H1 (cell line): ENCODE measurements at regions not wholly inside any gene's neighbourhood (a gene's known extent, or its start where the extent isn't known, plus 50 kb on each side); places are given as distances from the start of the nearest gene placed in this dataset.

Experiments used
- CTCF ChIA-PET: fragments of 300-600 bp; sonication (Branson Sonifier 250); formaldehyde crosslinking; loops from one replicate; lab custom pipeline; 2021; ENCODE audit not compliant: partially characterized antibody; lab: Charles Lee
- POLR2A ChIA-PET: fragments of 300-600 bp; sonication (Branson Sonifier 250); formaldehyde crosslinking; loops from one replicate; lab custom pipeline; 2021; ENCODE audit warnings: inconsistent platforms; ENCODE audit not compliant: partially characterized antibody; lab: Charles Lee
- DNase-seq, 2 experiments: peaks; one replicate each; pipeline versions ENCODE4 v3.0.0 to v3.0.0-alpha.2; 2010 to 2022; ENCODE audit warnings: low spot score in 2 of 2, low read depth in 1 of 2, mixed read lengths in 1 of 2
- FAIRE-seq: peaks from 2 replicates; lab custom pipeline; 2011; peaks lifted over from hg19 to GRCh38; lab: Jason Lieb, UNC
- H2AFZ ChIP-seq: 2 replicates; pipeline ENCODE4 v1.8.1; 2012; ENCODE audit warnings: low read length, inconsistent platforms
- H2AK5ac ChIP-seq: 2 replicates; pipeline ENCODE4 v1.6.1; 2013; ENCODE audit warnings: low read depth, low read length
- H2BK120ac ChIP-seq: replicated peaks from 2 replicates; pipeline ENCODE3; 2013; ENCODE audit warnings: low read depth, low read length, inconsistent platforms
- H2BK12ac ChIP-seq: 2 replicates; pipeline ENCODE4 v1.6.1; 2013; ENCODE audit warnings: low read depth, low read length
- H2BK15ac ChIP-seq: 2 replicates; pipeline ENCODE4 v1.6.1; 2013; ENCODE audit warnings: low read length
- H2BK20ac ChIP-seq: 2 replicates; pipeline ENCODE4 v1.6.1; 2013; ENCODE audit warnings: low read length
- H2BK5ac ChIP-seq: 2 replicates; pipeline ENCODE4 v1.6.1; 2013; ENCODE audit warnings: low read depth, low read length
- H3K14ac ChIP-seq: 2 replicates; pipeline ENCODE4 v1.6.1; 2013; ENCODE audit warnings: inconsistent platforms; ENCODE audit not compliant: insufficient read length
- H3K18ac ChIP-seq: 2 replicates; pipeline ENCODE4 v1.6.1; 2013; ENCODE audit warnings: low read length; ENCODE audit errors: extremely low read depth
- H3K23ac ChIP-seq: 2 replicates; pipeline ENCODE4 v1.6.1; 2013; ENCODE audit warnings: inconsistent platforms; ENCODE audit not compliant: insufficient read length
- H3K23me2 ChIP-seq: 2 replicates; pipeline ENCODE4 v1.6.1; 2013; ENCODE audit warnings: low read depth, low read length
- H3K27ac ChIP-seq: 2 replicates; pipeline ENCODE4 v1.6.1; 2011; ENCODE audit warnings: low read depth, low read length, inconsistent platforms
- H3K27me3 ChIP-seq, 4 experiments: replicated peaks in 1 of 4; 1 replicate in 1 of 4; 2 replicates in 3 of 4; pipeline versions ENCODE4 v1.6.1 to v1.8.1; 2011 to 2013; ENCODE audit warnings: low read length in 3 of 4, mild to moderate bottlenecking in 3 of 4, inconsistent platforms in 2 of 4, mixed read lengths in 2 of 4, moderate library complexity in 1 of 4; ENCODE audit not compliant: control insufficient read depth in 3 of 4, insufficient read depth in 3 of 4; ENCODE audit errors: extremely low read depth in 1 of 4
- H3K36me3 ChIP-seq, 4 experiments: 2 replicates each; pipeline versions ENCODE4 v1.6.1 to v1.8.1; 2011 to 2013; ENCODE audit warnings: mild to moderate bottlenecking in 4 of 4, low read length in 3 of 4, moderate library complexity in 2 of 4, control low read depth in 1 of 4, inconsistent platforms in 1 of 4; ENCODE audit not compliant: insufficient read depth in 4 of 4, control insufficient read depth in 2 of 4
- H3K4ac ChIP-seq: replicated peaks from 2 replicates; pipeline ENCODE3; 2013; ENCODE audit warnings: low read length, low read depth, mixed read lengths, inconsistent platforms; ENCODE audit not compliant: insufficient read length
- H3K4me1 ChIP-seq, 4 experiments: replicated peaks in 1 of 4; 1 replicate in 1 of 4; 2 replicates in 3 of 4; pipeline versions ENCODE4 v1.6.1 to v1.8.1; 2011 to 2013; ENCODE audit warnings: low read length in 3 of 4, inconsistent platforms in 2 of 4, mixed read lengths in 1 of 4; ENCODE audit not compliant: insufficient read depth in 4 of 4, control insufficient read depth in 3 of 4
- H3K4me2 ChIP-seq, 2 experiments: 2 replicates each; pipeline versions ENCODE4 v1.6.1 to v1.8.1; 2011 to 2013; ENCODE audit warnings: low read depth in 2 of 2, low read length in 2 of 2, control low read depth in 1 of 2, inconsistent platforms in 1 of 2, mild to moderate bottlenecking in 1 of 2; ENCODE audit not compliant: insufficient read depth in 1 of 2
- H3K4me3 ChIP-seq, 4 experiments: fragments of 200-600, 300-600 bp in 1 of 4; sonication (generic), shearing (Covaris generic), sonication (Bioruptor Twin) in 1 of 4; 2 replicates each; pipeline versions ENCODE4 v1.5.1 to v1.8.1; 2011 to 2016; ENCODE audit warnings: low read length in 4 of 4, low read depth in 3 of 4, control low read depth in 2 of 4, inconsistent platforms in 2 of 4, mild to moderate bottlenecking in 2 of 4, mixed read lengths in 1 of 4, moderate library complexity in 1 of 4; ENCODE audit not compliant: insufficient read depth in 2 of 4; ENCODE audit errors: extremely low read depth in 1 of 4
- H3K56ac ChIP-seq: replicated peaks from 2 replicates; pipeline ENCODE3; 2013; ENCODE audit warnings: low read depth, mild to moderate bottlenecking, mixed read lengths, low read length, inconsistent platforms; ENCODE audit not compliant: insufficient read length
- H3K79me1 ChIP-seq: 2 replicates; pipeline ENCODE4 v1.6.1; 2013; ENCODE audit warnings: low read depth, low read length, control low read depth
- H3K79me2 ChIP-seq, 2 experiments: 2 replicates each; pipeline versions ENCODE4 v1.6.1 to v1.8.1; 2012 to 2013; ENCODE audit warnings: low read length in 2 of 2, mild to moderate bottlenecking in 2 of 2, inconsistent platforms in 1 of 2; ENCODE audit not compliant: insufficient read depth in 2 of 2, control insufficient read depth in 1 of 2
- H3K9ac ChIP-seq, 4 experiments: replicated peaks in 1 of 4; 1 replicate in 1 of 4; 2 replicates in 3 of 4; pipeline versions ENCODE4 v1.6.1 to v1.8.1; 2011 to 2013; ENCODE audit warnings: low read depth in 3 of 4, low read length in 3 of 4, control low read depth in 2 of 4, mild to moderate bottlenecking in 2 of 4, moderate library complexity in 2 of 4, inconsistent platforms in 1 of 4; ENCODE audit errors: extremely low read depth in 1 of 4
- H3K9me3 ChIP-seq, 2 experiments: 2 replicates each; pipeline versions ENCODE4 v1.6.1 to v1.8.1; 2012 to 2013; ENCODE audit warnings: mild to moderate bottlenecking in 2 of 2, moderate library complexity in 2 of 2, control low read depth in 1 of 2, inconsistent platforms in 1 of 2, low read depth in 1 of 2, low read length in 1 of 2, mixed read lengths in 1 of 2; ENCODE audit not compliant: insufficient read depth in 2 of 2
- H4K20me1 ChIP-seq, 2 experiments: replicated peaks in 1 of 2; 2 replicates each; pipeline versions ENCODE3 to v1.8.1; 2011 to 2013; ENCODE audit warnings: inconsistent platforms in 2 of 2, low read length in 2 of 2, mild to moderate bottlenecking in 1 of 2; ENCODE audit not compliant: insufficient read depth in 2 of 2, control insufficient read depth in 1 of 2
- H4K5ac ChIP-seq: 2 replicates; pipeline ENCODE4 v1.6.1; 2013; ENCODE audit warnings: low read length, low read depth, mixed read lengths, inconsistent platforms; ENCODE audit not compliant: insufficient read length
- H4K8ac ChIP-seq: 2 replicates; pipeline ENCODE4 v1.8.0; 2013; ENCODE audit warnings: mild to moderate bottlenecking, moderate library complexity, low read length, inconsistent platforms; ENCODE audit not compliant: insufficient read depth; ENCODE audit errors: extremely low read depth
- H4K91ac ChIP-seq: replicated peaks from 2 replicates; pipeline ENCODE3; 2013; ENCODE audit warnings: low read length, mixed read lengths, inconsistent platforms; ENCODE audit not compliant: insufficient read length
- POLR2AphosphoS5 ChIP-seq: IDR thresholded peaks from 2 replicates; pipeline ENCODE4 v1.6.1; 2011; ENCODE audit warnings: low read depth, low read length
- TAF7 ChIP-seq: optimal IDR thresholded peaks from 2 replicates; pipeline ENCODE3; 2011; ENCODE audit warnings: low read depth, mild to moderate bottlenecking, inconsistent platforms, low read length, moderate library complexity, borderline replicate concordance
- WGBS, 2 experiments: shearing (Covaris generic) in 1 of 2; methylation state at CpG; one replicate each; pipeline versions ENCODE4 v1.1.6 to v1.1.7; 2013 to 2015; ENCODE audit warnings: low lambda C conversion rate in 2 of 2, mixed read lengths in 2 of 2, inconsistent platforms in 1 of 2, low coverage in 1 of 2, missing lambda C conversion rate in 1 of 2; ENCODE audit not compliant: insufficient replicate concordance in 2 of 2, insufficient coverage in 1 of 2, insufficient read length in 1 of 2; ENCODE audit errors: extremely low coverage in 1 of 2, missing lambda C conversion rate in 1 of 2; 5-methylcytosine and 5-hydroxymethylcytosine counted together

DNA sequence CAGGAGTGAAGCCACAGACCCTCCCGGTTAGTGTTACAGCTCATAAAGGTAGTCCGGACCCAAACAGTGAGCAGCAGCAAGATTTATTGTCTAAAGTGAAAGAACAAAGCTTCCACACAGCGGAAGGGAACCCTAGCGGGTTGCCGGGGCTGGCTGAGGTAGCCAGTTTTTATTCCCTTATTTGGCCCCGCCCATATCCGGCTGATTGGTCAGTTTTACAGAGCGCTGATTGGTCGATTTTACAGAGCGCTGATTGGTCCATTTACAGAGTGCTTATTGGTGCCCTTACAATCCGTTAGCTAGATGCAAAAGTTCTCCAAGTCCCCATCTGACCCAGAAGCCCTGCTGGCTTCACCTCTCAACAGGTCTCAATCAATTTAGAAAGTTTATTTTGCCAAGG lies 126.0 kb upstream of the RFC3 start:
- Histone ChIP-seq H3K4me2 (no peak overlapping the region), H2BK15ac (no peak overlapping the region), H3K4me1 (peaks cover 0 to 3% (median 0%) of the 10 kb centered on the region in 4 experiments; a peak in 1 of 7 replicates), H3K79me2 (no peaks in the 10 kb centered on the region), H4K20me1 (no peaks in the 10 kb centered on the region), H3K9me3 (peaks cover 24 to 25% of the 10 kb centered on the region in 2 experiments), H3K4ac (no peak overlapping the region), H3K14ac (no peak overlapping the region), H2BK12ac (no peak overlapping the region), H3K23ac (no peak overlapping the region), H4K8ac (no peak overlapping the region; the same call in 1 of the 2 replicates), H3K18ac (no peak overlapping the region), H3K27ac (no peak overlapping the region), H3K27me3 (no peaks in the 10 kb centered on the region), H4K91ac (no peak overlapping the region), H2AFZ (no peak overlapping the region), H2BK120ac (no peak overlapping the region), H3K9ac (no peak overlapping the region), H2BK5ac (no peak overlapping the region), H3K56ac (no peak overlapping the region), H2AK5ac (no peak overlapping the region), H3K4me3 (no peak overlapping the region), H3K79me1 (no peaks in the 10 kb centered on the region), H4K5ac (no peak overlapping the region), H2BK20ac (no peak overlapping the region), H3K36me3 (no peaks in the 10 kb centered on the region), H3K23me2 (peaks cover 2% of the 10 kb centered on the region; the same call in 1 of the 2 replicates)
- 98% methylated on average over 11 of the region's 11 CpGs; no CpG with 5 or more reads in 1 of the 2 experiments for WGBS, 2 experiments
- no peak for DNase-seq
- ChIA-PET CTCF (no interaction called here), POLR2A (no interaction called here)
- TF ChIP-seq POLR2AphosphoS5 = no peak
- TF ChIP-seq TAF7 = no peak
- FAIRE-seq = no peak
